Gastrocnemius medialis (tissue), 4 donors: ENCODE measurements at regions not wholly inside any gene's neighbourhood (a gene's known extent, or its start where the extent isn't known, plus 50 kb on each side); places are given as distances from the start of the nearest gene placed in this dataset.

ENCODE experiments used
- ATAC-seq, 2 donors: fragments of 150-250 bp; one replicate each; pipeline ENCODE4 v1.9.1; 2016
- DNase-seq, 2 donors: peaks; one replicate each; pipeline ENCODE4 v3.0.0-alpha.2; 2019
- H3K27ac ChIP-seq, 4 donors: fragments of 200-600 bp; sonication (generic); 1 replicate in 1 of 4; 2 replicates in 3 of 4; pipeline ENCODE4 v1.5.1; 2016 to 2018; ENCODE audit warnings: mild to moderate bottlenecking in 2 of 4, moderate library complexity in 1 of 4
- H3K27me3 ChIP-seq, 3 donors: fragments of 200-600 bp; sonication (generic) in 2 of 3; 1 replicate in 1 of 3; 2 replicates in 2 of 3; pipeline versions ENCODE4 v1.5.1 to v1.6.0; 2016 to 2019; ENCODE audit warnings: mild to moderate bottlenecking in 1 of 3, moderate library complexity in 1 of 3
- H3K36me3 ChIP-seq, 2 donors: fragments of 200-600 bp; sonication (generic) in 1 of 2; one replicate each; pipeline ENCODE4 v1.5.1; 2017 to 2018
- H3K4me1 ChIP-seq, 2 donors: fragments of 200-600 bp; sonication (generic) in 1 of 2; one replicate each; pipeline ENCODE4 v1.5.1; 2016 to 2017; ENCODE audit warnings: mild to moderate bottlenecking in 2 of 2
- H3K4me3 ChIP-seq, 4 donors: fragments of 200-600 bp; sonication (generic) in 3 of 4; 1 replicate in 1 of 4; 2 replicates in 3 of 4; pipeline ENCODE4 v1.5.1; 2016 to 2019; ENCODE audit warnings: mild to moderate bottlenecking in 2 of 4
- H3K9me3 ChIP-seq, 3 donors: fragments of 200-600 bp; sonication (generic) in 2 of 3; 1 replicate in 1 of 3; 2 replicates in 2 of 3; pipeline ENCODE4 v1.5.1; 2016 to 2019
- CTCF ChIP-seq, 5 experiments: fragments of 450-650 bp in 3 of 5; fragments of 200-600 bp in 2 of 5; sonication (generic) in 2 of 5; IDR thresholded peaks in 4 of 5; conservative IDR thresholded peaks in 1 of 5; 1 replicate in 4 of 5; 2 replicates in 1 of 5; pipeline ENCODE4 v1.5.1; 2016 to 2019; ENCODE audit warnings: antibody characterized with exemption in 5 of 5, mild to moderate bottlenecking in 3 of 5, moderate library complexity in 3 of 5
- POLR2A ChIP-seq, 2 donors: fragments of 450-650 bp; IDR thresholded peaks; one replicate each; pipeline ENCODE4 v1.6.1; 2017; ENCODE audit warnings: antibody characterized with exemption in 2 of 2, mild to moderate bottlenecking in 2 of 2, moderate library complexity in 2 of 2
- in situ Hi-C, 4 donors: fragments of 200-750 bp; cut with MboI; loops; one replicate each; pipeline versions ENCODE4 v1.15.0 to v1.8.0; 2017; ENCODE audit warnings: low sequenced_read_pairs in 4 of 4
- intact Hi-C: fragments of 100-400 bp; cut with DNase I; formaldehyde crosslinking; loops from one replicate; pipeline ENCODE4 v1.15.1; 2023; ENCODE audit warnings: low total_unique reads

- DNase-seq (no peak), ATAC-seq (no peak)
- no peak for TF ChIP-seq CTCF (IDR thresholded peaks at IDR 0.05 in 4 of 5, conservative IDR thresholded peaks at IDR 0.05 in 1 of 5)
- no peak for TF ChIP-seq POLR2A (IDR thresholded peaks at IDR 0.05)
- H3K27ac ChIP-seq: no peak overlapping the region
- peaks cover under 1 to 2% of the 10 kb centered on the region in 2 donors for H3K4me1 ChIP-seq
- H3K27me3 ChIP-seq: no peaks in the 10 kb centered on the region
- no peaks in the 10 kb centered on the region for H3K9me3 ChIP-seq
- no peaks in the 10 kb centered on the region for H3K36me3 ChIP-seq
- in situ Hi-C loops: no loop called here
- intact Hi-C loops: no loop called here
- peak overlapping the region in 1 of 4 donors; percentile 5 for H3K4me3 ChIP-seq
Observed at GRCh38 chr16:64892835-64893785, 228.8 kb downstream of the CDH11 start.

GRCh38 chr16:64889446-64889845 is 232.4 kb downstream of the CDH11 start:
- no peaks in the 10 kb centered on the region for H3K36me3 ChIP-seq
- ATAC-seq: no peak
- in situ Hi-C loops (no loop called here), intact Hi-C loops (no loop called here)
- H3K9me3 ChIP-seq: no peaks in the 10 kb centered on the region
- H3K4me3 ChIP-seq: no peak overlapping the region
- H3K27me3 ChIP-seq: no peaks in the 10 kb centered on the region
- no peaks in the 10 kb centered on the region for H3K4me1 ChIP-seq
- H3K27ac ChIP-seq: no peak overlapping the region
- no peak for DNase-seq
- TF ChIP-seq POLR2A (IDR thresholded peaks at IDR 0.05) (no peak), CTCF (IDR thresholded peaks at IDR 0.05 in 4 of 5, conservative IDR thresholded peaks at IDR 0.05 in 1 of 5) (no peak)

DNA sequence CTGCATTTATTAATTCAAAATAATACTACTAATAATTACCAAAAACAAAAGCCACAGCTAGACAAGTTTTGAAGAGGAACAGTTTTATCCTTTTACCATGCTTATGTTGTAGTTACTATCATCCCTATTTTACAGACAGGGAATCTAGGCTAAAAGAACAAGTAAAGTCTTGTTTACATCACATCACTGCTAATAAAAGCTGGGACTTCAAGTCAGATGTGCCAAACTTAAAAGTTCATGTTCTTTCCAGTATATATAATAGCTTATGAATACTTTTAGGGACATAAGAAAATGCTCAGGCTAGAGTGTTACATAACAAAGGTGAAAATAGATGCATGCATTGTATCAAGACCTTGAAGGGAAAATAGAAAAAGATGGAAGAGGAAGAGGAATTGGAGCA is 234.2 kb downstream of the CDH11 start:
- in situ Hi-C loops (no loop called here), intact Hi-C loops (no loop called here)
- Histone ChIP-seq H3K4me1 (no peaks in the 10 kb centered on the region), H3K27me3 (no peaks in the 10 kb centered on the region), H3K9me3 (no peaks in the 10 kb centered on the region), H3K4me3 (no peak overlapping the region), H3K27ac (no peak overlapping the region), H3K36me3 (no peaks in the 10 kb centered on the region)
- DNase-seq: no peak
- no peak for ATAC-seq
- TF ChIP-seq POLR2A (IDR thresholded peaks at IDR 0.05): no peak
- TF ChIP-seq CTCF (IDR thresholded peaks at IDR 0.05 in 4 of 5, conservative IDR thresholded peaks at IDR 0.05 in 1 of 5): no peak

- in situ Hi-C loops: no loop called here
Observed at GRCh38 chr16:64882078-64882784, 239.6 kb downstream of the CDH11 start.

More at GRCh38 chr16:64882078-64882784, 239.6 kb downstream of the CDH11 start:
- H3K36me3 ChIP-seq: no peaks in the 10 kb centered on the region
- no peak overlapping the region for H3K27ac ChIP-seq
- DNase-seq (no peak), ATAC-seq (no peak)
- no peak overlapping the region for H3K4me3 ChIP-seq
- no peak for TF ChIP-seq CTCF (IDR thresholded peaks at IDR 0.05 in 4 of 5, conservative IDR thresholded peaks at IDR 0.05 in 1 of 5)
- no peak for TF ChIP-seq POLR2A (IDR thresholded peaks at IDR 0.05)
- intact Hi-C loops: no loop called here
- no peaks in the 10 kb centered on the region for H3K27me3 ChIP-seq
- no peaks in the 10 kb centered on the region for H3K9me3 ChIP-seq
- H3K4me1 ChIP-seq: peaks cover 0 to 5% of the 10 kb centered on the region in 2 donors
